ENCODE measurements at regions not wholly inside any gene's neighbourhood (a gene's known extent, or its start where the extent isn't known, plus 50 kb on each side); places are given as distances from the start of the nearest gene placed in this dataset.

DNA sequence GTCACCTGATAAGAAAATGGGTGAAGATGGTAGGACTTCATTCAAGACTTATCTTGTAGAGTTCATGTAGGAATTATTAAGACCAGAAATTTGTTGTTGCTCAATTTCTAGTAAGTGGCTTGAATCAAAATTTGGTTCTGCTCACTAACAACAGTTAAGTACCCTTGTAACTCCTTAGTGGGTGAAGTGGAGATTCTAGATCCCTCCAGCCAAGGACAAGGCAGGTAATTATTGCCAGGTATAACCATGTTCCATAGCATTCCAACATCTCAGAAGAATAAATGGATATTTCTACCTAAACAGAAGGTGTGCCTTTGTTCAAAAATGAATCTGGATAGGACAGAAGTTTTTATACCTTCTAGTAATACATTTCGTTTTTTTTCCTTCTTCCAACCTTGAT is 282.3 kb downstream of the DUSP10 start:
- TF ChIP-seq CTCF (conservative IDR thresholded peaks at IDR 0.05) (no peak), ZFX (IDR thresholded peaks at IDR 0.05) (no peak)
